ENCODE measurements at regions not wholly inside any gene's neighbourhood (a gene's known extent, or its start where the extent isn't known, plus 50 kb on each side); places are given as distances from the start of the nearest gene placed in this dataset.

GRCh38 chr5:124410539-124411488, 335.6 kb downstream of the ZNF608 start:
- Histone ChIP-seq H3K9me3 (ENCODE audit: insufficient read depth in 2 of 2, low read depth in 1 of 2, low read length in 1 of 2) (no peaks in the 10 kb centered on the region), H3K56ac (replicated peaks; ENCODE audit: insufficient read length, low read depth, low read length) (no peak overlapping the region), H3K23ac (ENCODE audit: insufficient read length) (no peak overlapping the region), H3K4me1 (replicated peaks in 1 of 4; ENCODE audit: control insufficient read depth in 3 of 4, insufficient read depth in 4 of 4, low read length in 3 of 4) (no peaks in the 10 kb centered on the region), H3K4me2 (ENCODE audit: insufficient read depth in 1 of 2, low read depth in 2 of 2, low read length in 2 of 2) (no peak overlapping the region), H3K79me1 (ENCODE audit: low read depth, low read length) (no peaks in the 10 kb centered on the region), H3K18ac (ENCODE audit: extremely low read depth, low read length) (no peak overlapping the region), H2BK12ac (ENCODE audit: low read depth, low read length) (no peak overlapping the region), H3K79me2 (ENCODE audit: control insufficient read depth in 1 of 2, insufficient read depth in 2 of 2, low read length in 2 of 2) (no peaks in the 10 kb centered on the region), H3K4ac (replicated peaks; ENCODE audit: insufficient read length, low read depth, low read length) (no peak overlapping the region), H3K9ac (replicated peaks in 1 of 4; ENCODE audit: extremely low read depth in 1 of 4, low read depth in 3 of 4, low read length in 3 of 4) (no peak overlapping the region), H4K91ac (replicated peaks; ENCODE audit: insufficient read length, low read length) (no peak overlapping the region), H4K20me1 (replicated peaks in 1 of 2; ENCODE audit: control insufficient read depth in 1 of 2, insufficient read depth in 2 of 2, low read length in 2 of 2) (no peaks in the 10 kb centered on the region), H3K27me3 (replicated peaks in 1 of 4; ENCODE audit: control insufficient read depth in 3 of 4, extremely low read depth in 1 of 4, insufficient read depth in 3 of 4, low read length in 3 of 4) (no peaks in the 10 kb centered on the region), H2BK120ac (replicated peaks; ENCODE audit: low read depth, low read length) (no peak overlapping the region), H3K36me3 (ENCODE audit: control insufficient read depth in 2 of 4, insufficient read depth in 4 of 4, low read length in 3 of 4) (no peaks in the 10 kb centered on the region), H3K14ac (ENCODE audit: insufficient read length) (no peak overlapping the region), H4K8ac (ENCODE audit: extremely low read depth, insufficient read depth, low read length) (no peak overlapping the region), H3K4me3 (ENCODE audit: extremely low read depth in 1 of 4, insufficient read depth in 2 of 4, low read depth in 3 of 4, low read length in 4 of 4) (no peak overlapping the region), H3K23me2 (ENCODE audit: low read depth, low read length) (no peaks in the 10 kb centered on the region; the same call in 1 of the 2 replicates), H2AFZ (ENCODE audit: low read length) (no peak overlapping the region), H2BK5ac (ENCODE audit: low read depth, low read length) (no peak overlapping the region), H3K27ac (ENCODE audit: low read depth, low read length) (no peak overlapping the region), H2BK15ac (ENCODE audit: low read length) (no peak overlapping the region), H2AK5ac (ENCODE audit: low read depth, low read length) (no peak overlapping the region), H2BK20ac (ENCODE audit: low read length) (no peak overlapping the region), H4K5ac (ENCODE audit: insufficient read length, low read depth, low read length) (no peak overlapping the region)
- WGBS, 2 experiments (ENCODE audit: extremely low coverage in 1 of 2, insufficient coverage in 1 of 2, insufficient read length in 1 of 2, insufficient replicate concordance in 2 of 2, low coverage in 1 of 2, low lambda C conversion rate in 2 of 2, missing lambda C conversion rate in 1 of 2), result 93% methylated on average over 3 of the region's 3 CpGs; no CpG with 5 or more reads in 1 of the 2 experiments
- FAIRE-seq, result no peak
- CTCF ChIA-PET (ENCODE audit: partially characterized antibody), result interaction anchor here (0.7 to 0.8 kb wide), 2 partner anchors 249 to 1700 kb away, joined by 3 read pairs; no protein-coding TSS in a partner anchor
- no peak for TF ChIP-seq HDAC2 (IDR thresholded peaks at IDR 0.05; ENCODE audit: borderline replicate concordance in 1 of 2, low read depth in 2 of 2, low read length in 2 of 2)
- TF ChIP-seq RAD21 (IDR thresholded peaks at IDR 0.05 in 1 of 2, conservative IDR thresholded peaks at IDR 0.05 in 1 of 2; ENCODE audit: low read depth in 2 of 2, low read length in 2 of 2), result 0 out of 4 replicates have a peak, but pooled peaks have one; percentile 1 to 3
- POLR2A ChIA-PET (ENCODE audit: partially characterized antibody), result no interaction called here
- DNase-seq (ENCODE audit: low read depth in 1 of 2, low spot score in 2 of 2), result no peak

All from H1 (cell line).